HPDE6-E6E7 (cell line): ENCODE measurements at regions not wholly inside any gene's neighbourhood (a gene's known extent, or its start where the extent isn't known, plus 50 kb on each side); places are given as distances from the start of the nearest gene placed in this dataset.
A peak's percentile ranks its signal among the peaks of the same experiment; 100 is the strongest.
"Not testable (repeated sequence)": the region's sequence is repeated elsewhere in the genome, so short reads cannot be mapped to it uniquely, and the experiment has no call there.

Experiments
- DNase-seq: peaks from one replicate; pipeline ENCODE4 v3.0.0; 2011; ENCODE audit warnings: missing footprints; ENCODE audit errors: extremely low spot score

GRCh38 chr6:67775333-67775732 is 859.7 kb upstream of the ADGRB3 start:
- no peak for DNase-seq

GRCh38 chr6:67768972-67769371 is 866.1 kb upstream of the ADGRB3 start:
- DNase-seq, result no peak

GRCh38 chr6:67767046-67767822 is 867.8 kb upstream of the ADGRB3 start:
- DNase-seq, result not testable (repeated sequence)

GRCh38 chr6:67766057-67766456 is 869.0 kb upstream of the ADGRB3 start:
- no peak for DNase-seq

- no peak for DNase-seq
These were observed 876.1 kb upstream of the ADGRB3 start for GRCh38 chr6:67759001-67759400.

- no peak for DNase-seq
These were observed 877.5 kb upstream of the ADGRB3 start for GRCh38 chr6:67757465-67758033.

- no peak for DNase-seq
These were observed 886.6 kb upstream of the ADGRB3 start for GRCh38 chr6:67748521-67748920.

- DNase-seq, result no peak
These were observed 898.3 kb upstream of the ADGRB3 start for GRCh38 chr6:67736816-67737215.

- DNase-seq, result no peak
These were observed 898.9 kb upstream of the ADGRB3 start for GRCh38 chr6:67736161-67736560.

- DNase-seq, result no peak
These were observed 899.5 kb upstream of the ADGRB3 start for GRCh38 chr6:67735623-67736022.

- DNase-seq, result no peak
These were observed 912.2 kb upstream of the ADGRB3 start for GRCh38 chr6:67722861-67723261.

- DNase-seq, result no peak
These were observed 917.8 kb upstream of the ADGRB3 start for GRCh38 chr6:67717281-67717680.

- no peak for DNase-seq
These were observed 928.7 kb upstream of the ADGRB3 start for GRCh38 chr6:67706388-67706787.

GRCh38 chr6:67698534-67698933 is 936.5 kb upstream of the ADGRB3 start:
- DNase-seq, result no peak

- no peak for DNase-seq
These were observed 941.0 kb upstream of the ADGRB3 start for GRCh38 chr6:67694127-67694526.

- DNase-seq, result no peak
These were observed 945.8 kb upstream of the ADGRB3 start for GRCh38 chr6:67689329-67689728.

GRCh38 chr6:67687396-67687795 is 947.7 kb upstream of the ADGRB3 start:
- no peak for DNase-seq

GRCh38 chr6:67686225-67686624 is 948.9 kb upstream of the ADGRB3 start:
- not testable (repeated sequence) for DNase-seq

GRCh38 chr6:67683960-67684359 is 951.1 kb upstream of the ADGRB3 start:
- DNase-seq, result peak; percentile 25

- no peak for DNase-seq
These were observed 954.7 kb upstream of the ADGRB3 start for GRCh38 chr6:67680297-67680932.

GRCh38 chr6:67679566-67680296 is 955.4 kb upstream of the ADGRB3 start:
- DNase-seq, result no peak

- no peak for DNase-seq
These were observed 958.2 kb upstream of the ADGRB3 start for GRCh38 chr6:67676892-67677291.
